Activated CD4-positive, alpha-beta T cell treated with anti-CD3 and anti-CD28 coated beads for 4 hours (primary cell): ENCODE measurements at regions not wholly inside any gene's neighbourhood (a gene's known extent, or its start where the extent isn't known, plus 50 kb on each side); places are given as distances from the start of the nearest gene placed in this dataset.
"Not testable (repeated sequence)": the region's sequence is repeated elsewhere in the genome, so short reads cannot be mapped to it uniquely, and the experiment has no call there.

Experiments
- DNase-seq, 2 donors: peaks; one replicate each; pipeline ENCODE4 v3.0.0-alpha.2; 2020

DNA sequence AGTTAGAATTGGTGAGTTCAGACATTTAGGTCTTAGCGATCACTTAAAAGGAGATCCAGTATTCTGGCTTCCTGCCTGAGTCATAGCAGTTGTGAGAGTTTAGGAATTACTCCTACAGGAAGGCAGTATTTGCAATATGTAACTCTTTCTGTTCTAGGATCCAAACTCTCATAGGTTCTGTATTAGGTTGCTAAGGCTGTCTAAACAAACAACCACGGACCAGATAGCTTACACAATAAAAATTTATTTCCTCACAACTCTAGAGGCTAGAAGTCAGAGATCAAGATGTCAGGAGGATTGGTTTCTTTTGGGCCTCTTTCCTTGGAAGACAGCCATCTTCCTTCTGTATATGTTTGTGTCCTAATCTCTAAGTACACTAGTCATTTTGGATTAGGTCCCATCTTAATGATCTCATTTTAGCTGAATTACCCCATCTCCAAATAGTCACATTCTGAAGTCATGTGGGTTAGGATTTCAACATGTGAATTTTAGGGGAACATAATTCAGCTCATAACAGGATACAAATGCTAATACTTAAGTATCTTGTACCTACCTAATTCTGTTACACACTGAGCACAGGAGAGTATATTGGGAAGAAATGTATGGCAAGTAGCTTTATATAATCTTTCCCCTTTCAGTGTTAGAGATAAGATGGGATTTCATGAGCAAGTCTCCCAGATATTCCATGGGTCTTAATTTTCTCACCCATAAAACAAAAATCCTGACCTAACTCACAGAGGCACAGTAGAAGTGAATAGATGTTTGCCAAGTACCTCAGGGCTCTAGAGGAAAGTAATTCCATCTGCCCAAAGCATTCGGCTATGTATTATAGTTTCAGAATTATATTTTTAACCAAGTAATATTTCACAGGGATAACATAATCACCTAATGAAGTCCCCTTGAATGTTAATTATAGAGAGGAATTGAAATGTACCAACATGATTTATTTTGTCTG, 144.4 kb downstream of the PTBP2 start:
- no peak for DNase-seq

DNA sequence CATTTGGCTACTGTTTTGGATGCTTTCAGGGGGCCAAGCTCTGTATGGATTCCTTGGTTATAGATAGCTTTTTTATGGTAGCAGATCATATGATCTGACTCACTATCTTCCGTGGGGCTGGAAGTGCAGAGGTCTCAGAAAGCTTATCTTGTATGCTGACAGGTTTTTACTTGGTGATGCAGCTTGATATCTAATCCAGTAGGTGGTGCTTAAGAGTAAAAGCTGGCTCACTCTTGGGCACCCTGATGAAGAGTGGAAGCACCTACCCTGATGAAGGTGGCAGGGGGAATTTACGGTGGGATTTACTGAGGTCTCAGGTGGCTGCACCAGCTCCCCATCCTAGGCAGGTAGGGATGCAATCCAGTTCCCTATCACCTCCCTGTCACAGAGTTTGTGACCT, 151.2 kb downstream of the PTBP2 start:
- DNase-seq, result no peak

DNA sequence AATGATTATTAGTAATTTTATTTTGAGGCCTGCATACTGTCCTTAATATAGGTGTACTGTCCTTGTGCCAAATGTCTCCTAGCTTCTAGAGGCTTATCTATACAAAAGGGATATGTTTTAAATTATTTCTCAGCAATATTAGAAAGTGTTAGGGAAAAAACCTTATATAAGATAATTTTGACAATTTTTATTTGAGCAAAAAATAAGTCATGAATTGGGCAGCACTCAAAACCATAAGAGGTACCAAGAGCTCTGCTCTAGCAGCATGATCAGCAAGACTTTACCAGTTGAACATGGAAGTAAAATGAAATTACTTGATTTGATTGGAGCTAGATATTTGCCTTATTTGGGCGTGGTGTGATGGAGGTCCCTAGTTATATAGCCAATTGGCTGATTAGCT, 157.1 kb downstream of the PTBP2 start:
- DNase-seq, result no peak

DNA sequence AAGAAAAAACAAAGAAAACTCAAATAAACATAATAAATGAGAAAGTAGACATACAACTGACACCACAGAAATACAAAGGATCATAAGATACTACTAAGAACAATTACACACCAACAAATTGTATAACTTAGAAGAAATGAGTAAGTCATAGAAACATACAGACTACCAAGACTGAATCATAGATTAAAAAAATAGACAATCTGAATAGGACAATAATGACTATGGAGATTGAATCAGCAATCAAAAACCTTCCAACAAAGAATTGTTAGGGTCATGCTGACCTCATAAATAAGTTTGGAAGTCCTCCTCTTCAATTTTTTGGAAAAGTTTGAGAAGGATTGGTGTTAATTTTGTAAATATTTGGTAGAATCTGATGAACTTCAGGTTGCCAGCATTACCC, 159.0 kb downstream of the PTBP2 start:
- DNase-seq, result no peak

DNA sequence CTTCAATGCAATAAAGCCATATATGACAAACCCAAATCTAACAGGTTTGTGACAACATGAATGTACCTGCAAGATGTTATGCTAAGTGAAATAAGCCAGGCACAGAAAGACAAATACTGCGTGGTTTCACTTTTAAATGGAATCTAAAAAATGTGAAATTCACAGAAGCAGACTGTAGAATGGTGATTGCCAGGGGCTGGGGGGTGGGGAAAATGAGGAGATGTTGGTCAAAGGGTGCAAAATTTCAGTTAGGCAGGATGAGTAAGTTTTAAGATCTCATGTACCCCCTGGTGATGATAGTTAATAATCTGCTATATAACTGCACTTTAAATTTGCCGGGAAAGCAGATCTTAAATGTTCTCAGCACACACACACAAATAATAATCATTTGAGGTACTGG, 160.5 kb downstream of the PTBP2 start:
- DNase-seq, result no peak

DNA sequence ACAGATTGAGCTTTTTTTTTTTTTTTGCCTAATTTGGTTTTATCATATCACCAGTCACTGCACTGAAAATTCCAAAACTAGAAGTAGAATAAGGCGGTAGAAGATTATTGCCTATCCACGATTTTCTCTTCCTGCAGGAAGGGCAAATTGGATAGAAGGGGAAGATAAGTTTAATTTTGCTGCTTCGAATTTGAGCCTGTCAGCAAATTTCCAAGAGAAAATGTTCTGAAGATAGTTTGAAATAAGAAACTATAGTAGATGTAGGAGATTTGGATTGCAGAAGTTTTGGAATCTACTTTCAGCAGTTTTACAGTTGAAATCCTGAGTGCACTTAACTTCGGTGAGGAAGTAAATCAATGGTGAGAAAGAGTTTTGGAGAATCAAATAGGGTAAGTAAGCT, 164.9 kb downstream of the PTBP2 start:
- DNase-seq, result no peak

DNA sequence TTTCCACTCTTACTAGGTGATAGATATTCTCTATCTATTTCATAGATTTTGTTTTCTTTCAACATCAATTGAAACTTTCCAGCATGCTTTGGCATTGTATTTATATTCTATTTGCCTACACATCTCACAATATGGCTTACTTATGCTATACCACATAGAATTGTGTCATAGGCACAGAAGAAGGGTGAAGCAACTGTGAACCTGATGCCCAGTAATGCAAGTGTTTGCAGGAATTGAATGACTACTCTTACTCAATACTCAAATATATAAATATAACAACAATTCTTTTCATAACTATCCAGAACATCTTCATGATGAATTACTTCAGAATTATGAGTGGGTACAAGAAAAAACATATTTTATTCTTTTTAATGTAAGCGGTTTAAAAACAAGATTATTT, 165.9 kb downstream of the PTBP2 start:
- no peak for DNase-seq

DNA sequence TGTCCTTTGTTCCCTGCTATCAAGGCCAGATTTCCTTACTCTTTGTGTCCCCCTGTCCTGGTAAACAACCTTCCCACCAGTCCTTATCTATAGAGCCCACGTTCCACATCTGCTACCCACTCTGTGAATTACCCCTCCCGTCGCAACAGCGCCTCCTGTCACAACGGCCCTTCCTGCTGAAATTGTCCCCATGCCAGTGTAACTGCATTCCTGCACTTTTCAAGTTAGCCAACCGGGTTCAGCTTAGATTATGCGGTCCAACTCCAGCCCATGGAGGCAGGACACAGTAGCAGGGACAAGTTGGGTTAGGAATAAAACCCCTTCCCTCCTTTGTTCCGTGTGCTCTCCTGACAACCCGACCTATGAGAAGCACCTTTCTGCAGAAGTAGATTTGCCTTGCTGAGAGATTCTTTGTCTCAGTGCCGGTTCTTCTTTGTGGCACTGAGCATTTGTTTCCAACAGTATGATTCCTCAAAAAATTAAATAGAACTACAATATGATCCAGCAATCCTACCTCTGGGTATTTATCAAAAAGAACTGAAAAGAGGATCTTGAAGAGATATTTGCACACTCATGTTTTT, 180.3 kb downstream of the PTBP2 start:
- DNase-seq, result no peak

DNA sequence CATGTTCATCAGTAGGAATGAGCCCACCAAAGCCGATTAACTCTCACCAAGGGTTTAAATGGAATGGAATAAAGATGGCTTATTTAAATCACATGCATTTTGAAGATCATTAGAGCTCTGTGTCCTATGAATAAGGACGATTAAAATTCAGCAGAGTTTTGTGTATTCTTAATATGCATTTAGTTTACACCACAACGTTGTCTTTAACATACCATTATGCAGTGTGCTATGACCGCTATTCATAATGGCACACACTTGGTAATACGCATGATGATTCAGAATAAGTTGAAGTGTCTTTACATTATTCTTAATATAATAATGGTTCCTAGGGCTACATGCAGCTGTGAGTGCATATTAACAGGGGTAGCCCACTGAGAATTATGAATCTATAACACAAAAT, 190.7 kb downstream of the PTBP2 start:
- DNase-seq, result no peak

DNA sequence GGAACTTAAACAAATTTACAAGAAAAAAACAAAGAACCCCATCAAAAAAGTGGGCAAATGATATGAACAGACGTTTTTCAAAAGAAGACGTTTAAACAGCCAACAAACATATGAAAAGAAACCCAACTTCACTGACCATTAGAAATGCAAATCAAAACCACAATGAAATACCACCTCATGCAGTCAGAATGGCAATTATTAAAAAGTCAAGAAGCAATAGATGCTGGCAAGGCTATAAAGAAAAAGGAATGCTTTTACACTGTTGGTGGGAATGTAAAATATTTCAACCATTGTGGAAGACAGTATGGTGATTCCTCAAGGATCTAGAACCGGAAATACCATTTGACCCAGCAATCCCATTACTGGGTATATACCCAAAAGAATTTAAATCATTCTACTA, 194.1 kb downstream of the PTBP2 start:
- DNase-seq, result not testable (repeated sequence)

DNA sequence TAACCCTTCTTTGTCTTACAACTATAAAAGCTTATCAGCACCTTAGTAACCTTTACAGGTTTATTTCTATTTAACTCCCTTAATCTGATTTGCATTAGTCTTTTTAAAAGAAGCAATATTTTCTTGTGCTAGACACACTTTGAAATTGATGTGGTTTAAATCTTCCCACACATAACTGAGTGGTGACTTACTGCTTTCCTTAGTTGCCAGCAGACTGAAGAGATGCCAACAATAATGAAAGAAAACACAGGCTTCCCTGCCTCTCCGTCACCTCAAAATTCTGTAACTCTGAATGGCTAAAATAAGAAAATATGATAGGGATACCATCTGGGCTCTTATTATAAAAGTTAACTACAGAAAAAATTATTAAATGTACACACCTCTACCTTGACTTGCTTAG, 196.8 kb downstream of the PTBP2 start:
- no peak for DNase-seq

DNA sequence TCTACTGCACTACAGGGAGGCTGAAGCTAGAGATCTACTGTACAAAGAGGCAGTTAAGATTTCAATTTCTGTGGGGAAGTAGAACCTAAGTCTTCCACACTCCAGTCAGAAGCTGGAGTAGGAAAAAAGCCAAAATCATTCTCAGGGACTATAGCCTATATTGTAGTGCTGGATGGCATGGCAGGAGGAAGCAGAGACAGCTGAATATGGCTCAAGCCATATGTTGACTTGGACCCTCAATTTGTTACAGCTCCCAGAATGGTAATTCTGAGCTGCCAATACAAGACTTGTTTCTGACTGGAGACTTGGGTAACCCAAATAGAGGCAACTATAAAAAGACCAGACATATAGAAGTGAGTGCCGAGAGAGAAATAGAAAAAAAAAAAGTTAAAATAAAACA, 200.6 kb downstream of the PTBP2 start:
- no peak for DNase-seq

DNA sequence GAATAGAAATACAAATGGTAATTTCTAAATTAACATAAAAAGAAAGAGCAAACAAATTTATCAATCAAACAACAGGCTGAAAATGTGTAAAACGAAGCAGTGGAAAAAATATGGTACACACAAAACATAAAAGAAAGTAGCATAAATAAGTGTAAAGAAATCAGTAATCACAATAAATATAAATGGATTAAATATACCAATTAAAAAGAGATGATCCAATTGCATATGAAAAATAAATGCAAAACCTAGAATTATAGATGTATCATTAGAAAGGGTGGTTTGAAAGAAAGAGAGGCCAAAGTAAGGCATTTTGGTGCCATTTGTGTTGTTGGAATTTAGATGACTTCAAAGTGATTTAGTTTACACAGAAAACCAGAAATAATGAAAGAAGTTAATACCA, 202.2 kb downstream of the PTBP2 start:
- no peak for DNase-seq

DNA sequence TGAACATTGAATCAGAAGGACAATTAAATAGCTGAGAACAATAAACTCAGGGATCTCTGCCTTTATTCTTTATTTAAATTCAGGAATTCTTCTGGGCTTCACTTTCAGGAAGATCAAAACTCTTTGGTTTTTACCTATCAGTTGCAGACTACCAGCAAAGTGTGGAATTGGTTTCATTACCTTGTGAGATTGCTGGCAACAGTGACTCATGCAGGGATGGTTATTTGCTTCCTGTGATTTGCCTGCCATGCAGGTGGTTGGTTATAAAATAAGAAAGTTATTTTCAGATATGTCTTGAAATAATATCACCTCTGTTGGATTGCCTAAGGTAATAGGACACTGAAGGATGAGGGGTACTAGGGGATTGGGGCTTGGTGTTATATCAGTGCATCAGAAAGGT, 204.6 kb downstream of the PTBP2 start:
- no peak for DNase-seq

DNA sequence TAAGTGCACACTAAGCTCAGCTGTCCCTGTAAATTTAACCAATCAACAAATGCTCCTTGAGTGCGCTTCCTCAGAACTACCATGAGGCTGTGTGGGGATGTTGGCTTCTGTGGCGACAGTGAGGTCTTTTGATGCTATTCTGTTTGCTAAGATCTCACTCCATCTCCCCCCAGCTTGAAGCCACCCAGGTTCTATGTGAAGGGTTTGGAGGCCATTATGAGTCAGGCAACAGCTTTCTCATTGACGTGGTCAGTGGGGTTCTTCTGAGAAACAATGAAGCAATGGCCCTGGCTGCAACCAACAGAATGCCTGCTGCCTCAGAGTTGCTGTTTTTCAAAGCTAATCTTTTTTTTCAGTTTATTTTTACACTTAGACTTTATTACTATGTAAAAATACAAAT, 205.5 kb downstream of the PTBP2 start:
- no peak for DNase-seq

DNA sequence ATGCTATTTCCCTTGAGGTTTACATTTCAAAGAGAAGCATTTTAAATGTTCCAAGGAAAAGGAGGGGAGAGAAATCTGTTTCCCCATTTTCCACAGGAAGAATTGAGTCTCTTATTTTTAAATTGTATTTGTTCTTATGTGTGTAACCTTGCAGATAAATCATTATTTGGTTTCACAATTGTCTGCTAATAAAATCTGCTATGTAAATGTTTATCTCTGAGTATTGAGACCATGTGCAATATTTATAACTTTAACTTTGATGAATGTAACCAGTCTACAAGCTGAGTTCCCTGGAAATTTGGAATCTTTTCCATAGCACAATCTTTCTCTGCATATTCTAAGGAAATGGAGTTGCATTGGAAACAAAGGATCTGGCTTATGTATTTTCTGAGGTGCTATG, 209.6 kb downstream of the PTBP2 start:
- no peak for DNase-seq

DNA sequence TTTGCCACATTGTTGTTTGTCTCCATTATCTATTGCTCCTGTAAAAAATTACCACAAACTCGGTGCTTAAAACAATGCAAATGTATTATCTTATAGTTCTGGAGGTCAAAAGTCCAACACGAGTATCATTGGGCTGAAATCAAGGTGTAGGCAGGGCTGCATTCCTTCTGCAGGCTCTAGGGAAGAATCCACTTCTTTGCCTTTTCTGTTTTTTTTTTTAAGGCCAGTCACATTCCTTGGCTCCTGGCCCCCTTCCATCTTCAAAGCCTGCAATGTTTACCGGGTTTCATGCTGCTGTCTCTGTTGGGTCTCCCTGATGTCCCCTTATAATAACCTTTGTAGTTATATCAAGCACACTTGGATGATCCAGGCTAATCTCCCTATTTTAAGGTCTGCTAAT, 212.7 kb downstream of the PTBP2 start:
- DNase-seq, result no peak

DNA sequence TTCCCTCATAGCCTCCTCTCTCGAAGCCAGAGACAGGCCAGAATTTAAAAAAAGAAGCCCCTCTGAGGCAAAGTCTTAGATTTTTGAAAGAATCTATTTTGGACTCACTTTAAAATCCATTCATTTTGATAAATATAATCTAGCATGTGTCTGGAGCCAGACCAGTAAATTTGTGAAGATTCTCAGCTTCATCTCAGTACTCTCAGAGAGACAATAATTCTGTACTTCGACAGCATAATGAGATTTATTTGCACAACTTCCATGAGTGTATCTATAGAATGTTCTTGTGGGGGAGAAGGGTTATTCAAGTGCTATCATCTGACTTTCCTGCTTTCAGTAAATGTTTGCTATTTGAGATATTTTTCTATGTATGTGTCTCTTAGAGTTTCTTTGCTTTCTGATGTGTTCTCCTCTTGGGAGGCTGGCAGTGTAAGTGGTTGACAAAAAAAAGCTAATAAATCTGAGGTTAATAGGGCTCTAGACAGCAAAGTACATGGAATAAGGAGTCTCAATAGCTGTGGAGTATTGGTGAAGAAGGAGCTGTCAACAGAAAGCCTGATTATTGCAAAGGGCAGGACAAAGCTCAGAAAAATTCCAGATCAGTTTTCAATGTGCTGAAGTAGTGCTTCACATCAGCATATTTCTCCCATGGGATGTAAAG, 223.0 kb downstream of the PTBP2 start:
- no peak for DNase-seq

DNA sequence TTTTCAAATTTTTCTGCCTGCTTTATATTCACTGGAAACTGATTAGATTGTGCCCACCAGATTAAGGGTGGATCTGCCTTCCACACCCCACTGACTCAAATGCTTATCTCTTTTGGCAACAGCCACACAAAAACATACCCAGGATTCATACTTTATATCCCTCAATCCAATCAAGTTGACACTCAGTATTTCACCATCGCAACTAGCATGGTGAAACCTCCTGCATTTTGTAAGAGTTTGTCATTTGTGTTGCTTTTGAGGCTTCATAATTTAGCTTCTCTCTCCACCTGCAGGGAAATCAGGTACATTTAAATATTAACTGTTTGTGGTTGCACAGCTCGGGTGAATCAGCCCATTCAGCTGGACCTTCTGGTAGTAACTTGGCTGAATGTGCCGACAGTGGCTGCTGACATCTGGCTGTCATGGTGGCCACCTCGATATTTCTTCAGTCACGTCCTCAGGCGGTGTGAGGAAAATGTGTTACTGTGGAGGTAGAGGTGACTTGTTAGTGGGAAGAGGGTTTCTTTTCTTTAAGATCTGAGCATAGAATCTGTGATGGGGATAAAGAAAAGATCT, 224.0 kb downstream of the PTBP2 start:
- no peak for DNase-seq

DNA sequence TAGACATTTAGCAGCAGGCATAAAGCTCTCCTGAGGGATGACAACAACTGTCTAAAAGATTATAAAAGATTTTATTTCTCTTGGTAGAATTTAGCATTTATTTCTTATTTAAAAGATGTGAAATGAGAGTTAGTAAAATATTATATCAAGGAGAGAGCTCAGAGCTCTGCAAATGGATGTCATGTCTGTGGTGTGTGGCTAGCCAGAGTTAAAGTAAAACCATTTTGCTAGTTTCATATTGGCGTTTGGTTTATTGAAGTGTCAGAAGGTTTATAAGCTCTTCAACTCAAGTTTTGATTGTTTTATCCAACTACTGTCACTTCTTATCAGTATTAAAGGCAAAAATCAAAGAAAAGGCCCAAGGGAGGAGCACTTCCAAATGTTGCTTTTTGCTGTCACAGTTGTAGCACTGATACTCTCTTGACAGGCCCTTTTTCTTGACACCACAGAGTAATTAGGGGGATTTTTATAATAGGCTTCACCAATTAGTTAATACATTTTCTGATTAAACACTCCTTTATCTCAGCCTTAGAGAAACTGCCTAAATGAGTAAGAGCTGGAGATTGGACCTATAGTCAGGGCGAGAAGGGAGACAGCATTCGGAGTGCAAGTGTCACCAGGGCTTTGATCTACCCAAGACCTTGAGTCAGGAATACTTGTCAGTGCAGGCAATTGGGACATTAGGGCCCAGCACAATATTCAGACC, 233.9 kb downstream of the PTBP2 start:
- no peak for DNase-seq

DNA sequence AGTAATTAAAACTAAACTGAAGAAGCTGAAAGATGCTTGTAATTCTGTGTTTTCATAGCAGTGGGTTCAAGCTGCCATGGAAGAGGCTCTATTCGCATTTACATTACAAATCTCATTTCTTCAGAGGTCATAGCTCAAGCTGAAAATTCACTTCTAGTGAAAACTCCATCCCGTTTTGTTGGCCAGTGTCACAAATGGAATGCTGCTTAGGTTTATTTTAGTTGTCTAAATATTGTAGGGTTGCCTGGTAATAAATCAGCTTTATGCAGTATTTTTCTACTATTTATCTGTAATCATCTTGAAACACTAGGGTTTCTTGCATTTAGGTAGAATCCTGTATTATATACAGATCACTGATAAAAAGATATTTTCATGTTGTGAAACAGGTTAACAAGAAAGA, 240.6 kb downstream of the PTBP2 start:
- no peak for DNase-seq

DNA sequence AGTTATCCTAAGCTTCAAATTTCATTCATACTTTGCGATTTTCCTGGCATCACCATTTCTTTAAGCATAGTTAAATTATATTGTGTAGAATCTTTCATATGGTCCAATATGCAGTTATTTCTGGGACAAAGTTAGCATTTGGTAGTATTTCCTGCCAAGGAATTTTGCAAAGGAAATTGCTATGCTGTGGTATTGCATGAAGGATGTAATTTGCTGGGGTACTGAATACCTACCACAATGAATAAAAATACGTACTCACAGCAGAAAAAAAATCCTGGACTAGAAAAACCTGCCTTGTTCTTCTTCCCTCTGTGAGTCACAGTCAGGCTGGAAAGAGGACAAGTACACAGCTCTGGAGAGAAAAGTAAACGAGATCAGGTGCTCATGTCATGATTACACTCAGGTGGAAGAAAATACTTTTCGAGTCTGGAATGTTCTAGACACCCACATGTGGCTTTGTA, 241.2 kb downstream of the PTBP2 start:
- no peak for DNase-seq

DNA sequence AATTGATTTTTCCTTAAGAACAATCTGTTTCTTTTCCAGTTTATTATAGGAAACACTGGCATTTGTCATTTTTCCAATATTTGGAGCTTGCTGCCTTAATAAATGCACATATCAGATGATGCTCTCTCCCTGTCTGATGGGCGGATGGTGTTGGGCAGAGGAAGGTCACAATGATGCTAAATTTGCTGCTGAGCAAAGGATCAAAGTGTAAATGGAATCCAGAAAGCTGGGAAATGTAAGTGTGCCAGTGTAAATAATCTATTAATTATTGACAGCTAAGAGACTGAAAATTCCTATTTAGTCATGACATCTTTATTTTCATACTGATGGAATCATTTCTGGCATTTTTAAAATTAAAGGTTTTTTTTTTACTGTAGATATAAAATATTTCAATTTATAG, 243.2 kb downstream of the PTBP2 start:
- no peak for DNase-seq
